HG03159 (cell line): ENCODE measurements at regions not wholly inside any gene's neighbourhood (a gene's known extent, or its start where the extent isn't known, plus 50 kb on each side); places are given as distances from the start of the nearest gene placed in this dataset.

Source experiments
- ATAC-seq: cut with Tn5 transposase; IDR thresholded peaks from one replicate; pipeline ENCODE4 v1.9.1; 2021; ENCODE audit warnings: mild to moderate bottlenecking, moderate library complexity; ENCODE audit not compliant: unreplicated experiment

DNA sequence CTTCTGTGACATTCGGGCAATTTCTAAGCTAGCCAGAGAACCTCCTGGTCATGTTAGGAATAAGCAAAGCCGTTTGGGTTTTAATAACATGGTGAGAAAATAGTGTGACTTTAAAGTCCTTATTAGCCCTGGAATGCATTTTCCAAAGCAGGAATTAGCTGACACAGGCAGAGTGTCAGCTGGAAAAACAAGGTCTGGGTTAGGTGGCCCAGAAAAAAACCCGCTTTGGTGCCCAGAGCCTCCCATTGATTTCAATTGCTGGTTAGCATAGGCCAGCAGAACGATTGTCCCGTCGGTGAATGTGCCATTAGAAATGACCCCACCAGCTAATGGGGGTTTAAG is 62.1 kb upstream of the CPEB4 start:
- no peak for ATAC-seq

DNA sequence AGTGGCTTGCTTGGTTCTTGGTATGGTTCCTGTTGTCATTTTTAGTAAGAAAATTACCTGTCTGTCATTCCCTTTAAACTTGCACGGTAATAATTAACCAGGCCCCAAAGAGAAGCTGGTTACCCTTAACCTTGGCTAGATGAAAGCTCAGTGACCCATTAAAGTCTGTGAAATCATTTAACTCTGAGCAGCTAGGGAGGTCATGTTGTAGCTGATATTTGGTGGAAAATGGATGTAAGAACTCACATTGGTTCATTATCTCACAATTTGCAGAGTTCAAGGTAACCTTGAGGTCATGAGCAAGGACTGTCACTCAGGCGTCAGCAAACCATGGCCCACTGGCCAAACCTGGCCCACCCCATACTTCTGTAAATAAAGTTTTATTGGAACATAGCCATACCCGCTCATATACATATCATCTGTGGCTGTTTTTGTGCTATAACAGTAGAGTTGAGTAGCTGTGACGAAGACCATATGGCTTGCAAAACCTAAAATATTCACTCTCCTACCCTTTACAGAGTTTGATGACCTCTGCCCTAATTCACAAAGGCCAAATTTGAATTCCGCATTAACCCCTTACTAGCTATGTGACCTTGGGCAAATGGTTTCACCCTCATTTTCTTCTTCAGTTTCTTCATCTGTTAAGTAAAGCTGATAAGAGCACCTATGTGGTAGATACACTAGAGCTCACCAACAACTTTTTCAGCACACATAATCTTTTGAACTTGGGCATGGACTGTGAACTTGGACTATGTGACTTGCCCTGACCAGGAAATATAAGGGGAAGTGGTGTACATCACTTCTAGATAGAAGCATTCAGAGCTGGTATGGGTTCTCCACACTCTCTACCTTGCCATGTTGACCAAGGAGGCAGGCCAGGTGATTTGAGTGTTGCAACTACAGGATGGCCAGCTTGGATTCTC is 61.5 kb upstream of the CPEB4 start:
- ATAC-seq, result no peak

DNA sequence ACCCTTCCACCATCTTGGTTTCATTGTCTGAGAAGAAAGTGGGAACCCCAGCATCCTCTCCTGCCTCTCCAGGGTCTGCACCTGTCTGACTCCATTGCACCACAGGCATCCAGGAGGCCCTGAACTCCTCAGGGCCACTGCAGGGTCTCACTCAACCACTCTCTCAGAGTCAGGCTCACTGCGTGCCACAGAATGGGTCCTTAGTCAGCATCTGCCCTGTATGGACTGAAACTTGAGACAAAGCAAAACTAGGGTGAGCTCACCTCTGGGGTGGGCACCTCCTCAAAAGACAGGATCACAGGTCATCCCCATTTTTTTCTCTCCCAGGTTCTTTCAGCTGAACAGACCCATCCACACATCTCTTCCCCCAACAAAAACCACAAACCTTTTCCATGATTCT is 59.2 kb upstream of the CPEB4 start:
- ATAC-seq, result no peak

DNA sequence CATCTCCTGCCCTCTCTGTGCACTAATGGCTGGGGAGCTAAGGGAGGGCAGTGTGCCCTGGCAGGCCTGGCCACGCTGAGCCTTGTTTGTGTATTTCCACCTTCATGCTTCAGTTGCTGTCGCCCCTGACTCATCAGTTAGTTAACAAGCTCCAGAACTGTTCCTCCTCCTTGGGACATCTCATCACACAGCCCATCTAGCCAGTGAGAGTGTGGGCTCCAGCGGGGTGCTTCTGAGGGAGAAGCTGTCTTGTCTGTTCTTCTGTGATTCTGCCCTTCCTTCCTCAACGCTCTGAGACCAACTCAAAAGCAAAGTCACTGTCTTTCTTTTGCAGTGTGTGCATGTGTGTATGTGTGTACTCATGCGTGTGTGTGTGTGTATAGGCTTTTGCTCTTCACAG is 58.3 kb upstream of the CPEB4 start:
- ATAC-seq, result no peak

DNA sequence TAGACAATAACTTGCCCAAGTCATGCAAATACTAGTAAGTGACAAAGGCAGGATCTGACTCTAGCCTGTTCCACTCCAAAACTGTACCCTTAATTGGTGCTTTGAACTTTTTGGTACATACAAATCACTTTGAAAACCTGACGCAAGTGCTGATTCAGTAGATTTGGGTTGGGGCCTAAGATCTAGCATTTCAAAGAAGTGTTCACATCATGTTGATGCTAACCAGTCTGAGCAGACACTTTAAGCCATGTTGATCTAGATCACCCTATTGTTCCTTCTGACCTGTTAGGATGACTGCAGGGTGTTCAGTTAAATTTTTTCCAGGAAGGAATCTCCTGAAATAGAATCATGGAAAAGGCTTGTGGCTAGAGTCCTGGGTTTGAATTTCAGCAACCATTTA is 57.7 kb upstream of the CPEB4 start:
- ATAC-seq, result no peak

DNA sequence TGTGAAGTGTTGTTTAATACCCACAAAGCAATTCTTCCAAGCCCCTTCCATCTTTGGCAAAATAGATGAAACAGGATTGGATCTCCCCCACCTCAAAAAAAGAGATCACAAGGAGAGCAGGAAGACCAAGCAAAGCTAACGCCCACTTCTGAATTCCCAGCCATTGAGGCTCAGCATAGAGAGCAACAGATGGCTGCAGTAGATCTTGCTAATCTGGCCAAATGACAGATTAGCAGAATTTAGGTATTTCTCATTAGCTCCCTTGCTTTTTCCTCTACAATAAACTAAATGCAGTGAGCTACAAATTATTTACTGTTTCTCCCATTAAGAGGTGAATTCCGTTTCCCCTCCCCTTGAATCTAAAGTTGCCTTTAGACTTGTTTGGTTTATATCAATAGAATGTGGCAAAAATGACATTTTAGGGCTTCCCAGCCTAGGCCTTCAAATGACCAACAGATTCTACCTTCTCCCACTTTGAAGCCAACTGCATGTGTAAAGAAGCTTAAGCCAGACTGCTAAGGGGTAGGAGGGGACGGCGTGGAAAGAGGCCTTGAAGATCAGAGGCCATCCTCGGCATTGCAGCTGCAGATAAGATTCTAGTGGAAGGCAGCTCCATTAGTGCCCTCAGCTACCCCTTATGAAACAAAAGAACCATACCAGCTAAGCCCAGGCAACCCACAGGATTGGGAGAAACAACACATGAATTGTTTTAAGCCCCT is 56.8 kb upstream of the CPEB4 start:
- no peak for ATAC-seq

DNA sequence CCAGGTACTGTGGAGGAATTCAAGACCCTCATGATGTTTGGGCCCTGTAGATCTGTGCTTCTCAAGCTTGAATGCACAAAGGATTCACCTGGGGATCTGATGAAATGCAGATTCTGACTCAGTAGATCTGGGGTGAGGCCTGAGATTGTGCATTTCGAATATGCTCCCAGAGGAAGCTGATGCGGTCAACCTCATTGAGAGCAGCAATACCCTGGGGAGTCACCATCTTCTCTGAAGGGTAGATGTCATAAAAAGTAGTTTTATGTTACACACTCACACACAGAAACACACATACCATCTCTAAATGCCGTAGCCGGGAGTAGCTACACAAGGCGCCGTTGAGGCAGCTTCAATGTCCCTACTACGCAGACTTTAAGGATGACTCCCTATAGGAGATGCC is 55.8 kb upstream of the CPEB4 start:
- no peak for ATAC-seq

DNA sequence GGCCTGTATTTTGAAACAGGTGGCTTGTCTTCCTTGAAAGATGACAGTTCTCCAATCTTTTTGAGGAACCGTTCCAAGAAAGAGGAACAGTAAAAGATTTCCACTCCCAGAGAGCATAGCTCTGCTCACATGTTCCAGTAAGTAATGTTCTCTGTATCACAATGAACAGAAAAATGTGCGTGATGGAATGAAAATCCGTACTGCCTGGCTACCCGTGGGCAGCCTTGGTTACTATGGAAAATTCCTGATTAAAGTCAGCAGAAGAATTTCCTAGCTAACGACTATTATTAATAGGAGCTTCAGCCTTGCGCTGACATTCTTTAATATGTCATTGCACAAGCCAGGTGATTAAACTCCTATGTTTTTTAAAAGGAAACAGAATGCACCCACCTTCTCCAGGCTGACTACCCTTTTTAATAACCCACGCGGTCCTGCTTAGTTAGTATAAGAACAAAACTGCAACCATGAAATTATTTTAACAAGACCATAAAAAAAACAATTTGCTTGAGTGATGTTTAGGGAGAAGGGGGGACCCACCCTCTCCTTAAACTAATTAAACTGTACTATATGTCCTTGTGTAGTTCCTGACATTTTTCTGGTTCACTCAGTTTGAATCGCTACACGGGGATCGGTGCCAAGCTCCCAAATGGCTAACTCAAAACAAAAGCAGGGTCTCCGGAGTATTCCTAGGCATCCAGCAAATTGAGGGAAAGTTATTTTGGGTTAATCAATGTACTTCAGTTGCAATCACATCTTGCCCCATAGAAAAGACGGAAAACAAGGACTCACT is 54.8 kb upstream of the CPEB4 start:
- ATAC-seq, result no peak

DNA sequence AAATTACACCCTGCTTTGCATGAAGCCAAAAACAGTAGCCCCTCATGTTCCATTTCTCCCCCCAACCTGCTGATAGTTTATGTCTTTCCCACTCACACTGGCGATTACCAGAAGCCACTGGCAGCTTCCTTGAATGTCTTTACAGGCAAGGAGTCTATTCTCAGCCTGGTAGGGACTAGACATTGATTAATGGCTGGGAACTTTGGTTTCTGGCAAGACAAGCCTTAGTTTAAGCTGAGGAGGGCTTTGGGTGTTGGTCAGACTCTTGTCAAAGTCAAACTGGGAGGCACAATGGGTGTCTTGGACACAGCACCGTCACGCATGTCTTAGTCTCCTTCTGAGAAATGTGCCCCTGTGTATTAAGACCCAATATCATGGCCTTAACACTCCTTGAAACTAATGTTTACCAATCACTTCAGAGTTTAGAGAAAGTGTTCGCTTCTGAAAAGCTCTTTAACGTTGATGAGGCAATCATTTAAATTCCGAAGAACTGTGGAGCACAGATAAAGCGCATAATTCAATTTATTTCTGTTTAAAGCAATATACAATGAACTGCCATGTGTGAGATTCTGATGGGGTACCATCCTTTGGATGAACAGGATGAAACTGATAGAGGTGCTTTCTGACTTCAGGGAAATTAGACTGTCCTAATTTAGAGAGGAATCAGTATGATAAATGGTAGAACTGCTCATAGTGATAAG is 53.9 kb upstream of the CPEB4 start:
- ATAC-seq, result no peak

DNA sequence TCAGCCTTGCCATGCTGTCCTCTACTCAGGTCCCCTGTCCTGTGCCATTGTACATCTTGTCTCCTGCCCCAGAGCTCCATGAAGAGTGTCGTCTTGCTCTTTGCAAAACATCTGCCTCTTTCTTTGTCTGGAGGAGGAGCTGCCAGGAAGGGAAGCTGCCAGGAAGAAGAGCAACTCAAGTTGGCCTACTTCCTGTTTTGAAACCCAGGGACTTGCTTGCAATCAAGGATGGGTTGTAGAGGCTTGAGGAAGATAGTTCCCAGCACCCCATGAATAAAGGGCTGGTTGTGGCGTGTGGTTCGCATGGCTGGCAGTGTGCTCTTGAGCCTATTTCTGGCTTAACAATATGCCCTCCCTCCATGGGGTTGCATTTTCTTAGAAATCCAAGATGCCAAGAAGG is 53.0 kb upstream of the CPEB4 start:
- ATAC-seq, result no peak

DNA sequence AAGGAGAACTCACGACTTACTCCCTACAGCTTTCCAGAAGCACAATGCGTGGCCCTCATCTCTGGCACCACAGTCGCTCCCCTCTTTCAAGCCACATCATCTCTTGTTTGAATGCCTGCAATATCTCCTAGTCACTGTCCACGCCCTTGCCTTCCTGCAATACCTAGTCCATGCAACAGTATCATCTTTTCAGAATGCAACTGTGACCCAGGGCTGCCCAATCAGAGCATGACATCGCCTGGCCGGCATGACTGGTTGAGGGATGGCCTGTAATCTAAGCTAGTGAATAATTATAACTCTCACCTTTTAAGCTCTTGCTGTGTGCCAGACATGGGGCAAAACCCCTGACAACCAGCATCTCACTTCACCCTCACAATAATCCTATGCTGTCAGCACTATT is 52.5 kb upstream of the CPEB4 start:
- no peak for ATAC-seq

DNA sequence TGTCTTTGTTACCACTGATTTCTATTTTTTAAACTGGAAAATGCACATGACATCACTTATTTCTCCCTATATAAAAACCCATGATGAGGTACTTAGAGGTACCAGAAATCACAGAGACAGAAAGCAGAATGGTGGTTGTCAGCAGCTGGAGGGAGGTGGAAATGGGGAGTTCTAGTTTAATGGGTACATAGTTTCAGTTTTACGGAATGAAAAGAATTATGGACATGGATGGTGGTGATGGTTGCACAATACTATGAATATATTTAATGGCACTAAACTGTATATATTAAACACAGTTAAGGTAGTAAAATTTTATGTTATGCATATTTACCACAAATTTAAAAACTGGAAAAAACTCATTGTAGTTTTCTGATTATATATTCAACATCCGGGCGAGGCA is 50.5 kb upstream of the CPEB4 start:
- ATAC-seq, result no peak
